ENCODE measurements at regions not wholly inside any gene's neighbourhood (a gene's known extent, or its start where the extent isn't known, plus 50 kb on each side); places are given as distances from the start of the nearest gene placed in this dataset.

DNA sequence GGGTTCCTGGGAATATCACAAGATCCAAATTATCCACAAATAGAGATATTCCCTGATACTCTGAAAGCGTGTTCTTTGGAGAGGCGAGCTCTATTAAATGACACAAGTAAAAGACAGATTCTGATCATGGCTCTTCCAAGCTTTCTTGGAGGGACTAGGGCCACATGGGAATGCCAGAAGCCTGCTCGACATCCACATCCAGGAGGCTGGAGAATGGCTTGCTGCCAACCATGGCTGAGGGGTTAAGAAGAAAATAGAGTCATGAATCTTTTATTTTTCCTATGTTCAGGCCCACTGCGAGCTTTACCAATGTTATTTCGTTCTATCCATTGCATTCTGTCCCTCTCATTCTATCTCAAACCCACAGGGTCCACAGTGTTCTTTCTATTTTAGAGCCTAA is 1018.0 kb upstream of the CELF2 start:
- DNase-seq: no peak
- H3K36me3 Mint-ChIP-seq (ENCODE audit: unreplicated experiment): no peaks in the 10 kb centered on the region
- no peak overlapping the region for H3K4me3 Mint-ChIP-seq (ENCODE audit: unreplicated experiment)
- no peaks in the 10 kb centered on the region for H3K9me3 Mint-ChIP-seq (ENCODE audit: unreplicated experiment)
- TF ChIP-seq, protein P1, sequence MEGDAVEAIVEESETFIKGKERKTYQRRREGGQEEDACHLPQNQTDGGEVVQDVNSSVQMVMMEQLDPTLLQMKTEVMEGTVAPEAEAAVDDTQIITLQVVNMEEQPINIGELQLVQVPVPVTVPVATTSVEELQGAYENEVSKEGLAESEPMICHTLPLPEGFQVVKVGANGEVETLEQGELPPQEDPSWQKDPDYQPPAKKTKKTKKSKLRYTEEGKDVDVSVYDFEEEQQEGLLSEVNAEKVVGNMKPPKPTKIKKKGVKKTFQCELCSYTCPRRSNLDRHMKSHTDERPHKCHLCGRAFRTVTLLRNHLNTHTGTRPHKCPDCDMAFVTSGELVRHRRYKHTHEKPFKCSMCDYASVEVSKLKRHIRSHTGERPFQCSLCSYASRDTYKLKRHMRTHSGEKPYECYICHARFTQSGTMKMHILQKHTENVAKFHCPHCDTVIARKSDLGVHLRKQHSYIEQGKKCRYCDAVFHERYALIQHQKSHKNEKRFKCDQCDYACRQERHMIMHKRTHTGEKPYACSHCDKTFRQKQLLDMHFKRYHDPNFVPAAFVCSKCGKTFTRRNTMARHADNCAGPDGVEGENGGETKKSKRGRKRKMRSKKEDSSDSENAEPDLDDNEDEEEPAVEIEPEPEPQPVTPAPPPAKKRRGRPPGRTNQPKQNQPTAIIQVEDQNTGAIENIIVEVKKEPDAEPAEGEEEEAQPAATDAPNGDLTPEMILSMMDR (IDR thresholded peaks at IDR 0.05; ENCODE audit: partially characterized antibody, unreplicated experiment): no peak
- H3K27me3 Mint-ChIP-seq (ENCODE audit: unreplicated experiment): no peaks in the 10 kb centered on the region
- no peaks in the 10 kb centered on the region for H3K4me1 Mint-ChIP-seq (ENCODE audit: low read depth, unreplicated experiment)
- no peak overlapping the region for H3K27ac Mint-ChIP-seq (ENCODE audit: unreplicated experiment)

GRCh38 chr10:10007957-10008356 is 1009.7 kb upstream of the CELF2 start:
- H3K27me3 Mint-ChIP-seq (ENCODE audit: unreplicated experiment): no peaks in the 10 kb centered on the region
- no peak overlapping the region for H3K27ac Mint-ChIP-seq (ENCODE audit: unreplicated experiment)
- H3K4me1 Mint-ChIP-seq (ENCODE audit: low read depth, unreplicated experiment): peaks cover 2% of the 10 kb centered on the region
- TF ChIP-seq, protein P1 (IDR thresholded peaks at IDR 0.05; ENCODE audit: partially characterized antibody, unreplicated experiment): no peak
- no peaks in the 10 kb centered on the region for H3K36me3 Mint-ChIP-seq (ENCODE audit: unreplicated experiment)
- H3K4me3 Mint-ChIP-seq (ENCODE audit: unreplicated experiment): no peak overlapping the region
- no peak for DNase-seq
- no peaks in the 10 kb centered on the region for H3K9me3 Mint-ChIP-seq (ENCODE audit: unreplicated experiment)

DNA sequence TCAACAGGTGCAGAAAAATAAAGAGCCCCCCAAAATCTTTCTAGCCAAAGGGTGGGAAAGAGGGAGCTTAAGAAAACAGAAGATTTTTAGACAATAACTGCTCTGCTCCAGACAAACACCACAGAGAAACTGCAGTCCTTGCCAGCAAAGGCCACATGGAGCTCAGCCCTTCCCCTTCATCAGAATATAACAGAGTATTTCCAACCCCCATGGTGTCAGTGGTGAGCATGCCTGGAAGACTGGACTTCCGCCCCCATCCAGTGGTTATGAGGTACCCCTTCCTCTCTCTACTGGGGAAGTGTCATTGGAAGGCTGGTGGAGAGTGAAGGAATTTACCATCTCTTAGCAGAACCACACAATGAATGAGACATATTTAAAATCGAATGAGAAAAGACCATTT is 1007.3 kb upstream of the CELF2 start:
- DNase-seq: no peak
- H3K27ac Mint-ChIP-seq (ENCODE audit: unreplicated experiment): no peak overlapping the region
- peaks cover 2% of the 10 kb centered on the region for H3K4me1 Mint-ChIP-seq (ENCODE audit: low read depth, unreplicated experiment)
- H3K4me3 Mint-ChIP-seq (ENCODE audit: unreplicated experiment): no peak overlapping the region
- H3K27me3 Mint-ChIP-seq (ENCODE audit: unreplicated experiment): no peaks in the 10 kb centered on the region
- H3K36me3 Mint-ChIP-seq (ENCODE audit: unreplicated experiment): no peaks in the 10 kb centered on the region
- TF ChIP-seq, protein P1 (IDR thresholded peaks at IDR 0.05; ENCODE audit: partially characterized antibody, unreplicated experiment): no peak
- no peaks in the 10 kb centered on the region for H3K9me3 Mint-ChIP-seq (ENCODE audit: unreplicated experiment)

DNA sequence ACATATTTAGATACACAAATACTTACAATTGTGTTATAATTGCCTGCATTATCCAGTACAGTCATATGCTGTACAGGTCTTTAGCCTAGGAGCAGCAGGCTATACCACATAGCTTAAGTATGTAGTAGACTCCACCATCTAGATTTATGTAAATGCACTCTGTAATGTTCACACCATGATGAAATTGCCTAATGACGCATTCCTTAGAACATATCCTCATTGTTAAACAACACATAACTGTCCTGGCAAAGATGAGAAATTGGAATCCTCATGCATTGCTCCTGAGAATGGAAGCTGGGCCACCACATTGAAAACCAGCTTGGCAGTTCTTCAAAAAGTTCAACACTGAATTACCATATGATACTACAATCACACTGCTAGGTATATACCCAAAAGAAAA is 1002.8 kb upstream of the CELF2 start:
- Mint-ChIP-seq H3K4me1 (ENCODE audit: low read depth, unreplicated experiment) (no peaks in the 10 kb centered on the region), H3K9me3 (ENCODE audit: unreplicated experiment) (no peaks in the 10 kb centered on the region), H3K4me3 (ENCODE audit: unreplicated experiment) (no peak overlapping the region), H3K36me3 (ENCODE audit: unreplicated experiment) (no peaks in the 10 kb centered on the region), H3K27me3 (ENCODE audit: unreplicated experiment) (no peaks in the 10 kb centered on the region), H3K27ac (ENCODE audit: unreplicated experiment) (no peak overlapping the region)
- TF ChIP-seq, protein P1 (IDR thresholded peaks at IDR 0.05; ENCODE audit: partially characterized antibody, unreplicated experiment): no peak
- no peak for DNase-seq

DNA sequence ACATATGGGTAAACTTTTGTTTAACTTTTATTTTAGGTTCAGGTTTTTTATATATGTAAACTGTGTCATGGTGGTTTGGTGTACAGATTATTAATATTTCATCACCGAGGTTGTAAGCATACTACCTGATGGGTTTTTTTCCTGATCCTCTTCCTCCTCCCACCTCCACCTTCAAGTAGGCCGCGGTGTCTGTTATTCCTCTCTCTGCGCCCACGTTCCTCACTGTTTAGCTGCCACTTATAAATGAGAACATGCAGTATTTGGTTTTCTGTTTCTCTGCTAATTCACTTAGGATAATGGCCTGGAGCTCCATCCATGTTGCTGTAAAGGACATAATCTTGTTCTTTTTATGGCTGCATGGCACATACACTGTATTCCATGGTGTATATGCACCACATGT is 1000.0 kb upstream of the CELF2 start:
- no peak overlapping the region for H3K4me3 Mint-ChIP-seq (ENCODE audit: unreplicated experiment)
- H3K27me3 Mint-ChIP-seq (ENCODE audit: unreplicated experiment): no peaks in the 10 kb centered on the region
- peaks cover 6% of the 10 kb centered on the region for H3K36me3 Mint-ChIP-seq (ENCODE audit: unreplicated experiment)
- TF ChIP-seq, protein P1 (IDR thresholded peaks at IDR 0.05; ENCODE audit: partially characterized antibody, unreplicated experiment): no peak
- no peaks in the 10 kb centered on the region for H3K9me3 Mint-ChIP-seq (ENCODE audit: unreplicated experiment)
- H3K4me1 Mint-ChIP-seq (ENCODE audit: low read depth, unreplicated experiment): no peaks in the 10 kb centered on the region
- DNase-seq: no peak
- H3K27ac Mint-ChIP-seq (ENCODE audit: unreplicated experiment): no peak overlapping the region
